ENCODE measurements at regions not wholly inside any gene's neighbourhood (a gene's known extent, or its start where the extent isn't known, plus 50 kb on each side); places are given as distances from the start of the nearest gene placed in this dataset.

DNA sequence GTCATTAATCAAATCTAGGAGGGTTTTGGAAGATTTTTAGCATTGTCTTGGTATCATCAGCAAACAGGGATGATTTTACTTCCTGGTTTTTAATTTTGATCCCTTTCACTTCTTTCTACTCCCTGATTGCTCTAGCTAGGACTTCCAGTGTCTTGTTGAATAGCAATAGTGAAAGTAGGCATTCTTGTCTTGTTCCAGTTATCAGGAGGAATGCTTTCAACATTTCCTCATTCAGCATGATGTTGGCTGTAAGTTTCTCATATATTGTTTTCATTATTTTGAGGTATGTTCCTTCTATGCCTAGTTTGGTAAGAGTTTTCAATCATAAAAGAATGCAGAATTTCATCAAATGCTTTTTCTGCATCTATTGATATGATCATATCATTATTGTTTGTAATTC lies 244.2 kb upstream of the CLEC14A start:
- TF ChIP-seq EZH2 (IDR thresholded peaks at IDR 0.05; ENCODE audit: insufficient read depth, poor library complexity, severe bottlenecking), result no peak
- TF ChIP-seq EZH2phosphoT487 (IDR thresholded peaks at IDR 0.05; ENCODE audit: insufficient read depth, low read depth), result no peak

Data from GM23248 (cell line).